Trophoblast cell (in vitro differentiated cells and primary cell): ENCODE measurements at regions not wholly inside any gene's neighbourhood (a gene's known extent, or its start where the extent isn't known, plus 50 kb on each side); places are given as distances from the start of the nearest gene placed in this dataset.

Source experiments
- DNase-seq, 2 donors: peaks; one replicate each; pipeline ENCODE4 v3.0.0-alpha.2; 2016
- H2AFZ ChIP-seq: 2 replicates; pipeline ENCODE4 v1.6.1; 2013; ENCODE audit warnings: low read length, moderate library complexity, mild to moderate bottlenecking; ENCODE audit not compliant: insufficient read depth, poor library complexity
- H2AK5ac ChIP-seq: 2 replicates; pipeline ENCODE4 v1.6.1; 2013; ENCODE audit warnings: mild to moderate bottlenecking, low read length
- H2BK120ac ChIP-seq: 2 replicates; pipeline ENCODE4 v1.6.1; 2013; ENCODE audit warnings: low read length, mild to moderate bottlenecking, moderate library complexity; ENCODE audit not compliant: insufficient read depth, poor library complexity
- H2BK12ac ChIP-seq: 2 replicates; pipeline ENCODE4 v1.6.1; 2013; ENCODE audit warnings: mild to moderate bottlenecking, low read length, moderate library complexity
- H2BK5ac ChIP-seq: 2 replicates; pipeline ENCODE4 v1.6.1; 2013; ENCODE audit warnings: low read length, low read depth, moderate library complexity, mild to moderate bottlenecking; ENCODE audit not compliant: poor library complexity
- H3K14ac ChIP-seq: 2 replicates; pipeline ENCODE4 v1.6.1; 2013; ENCODE audit warnings: mild to moderate bottlenecking, low read length
- H3K18ac ChIP-seq: 2 replicates; pipeline ENCODE4 v1.6.1; 2013; ENCODE audit warnings: mild to moderate bottlenecking, low read length
- H3K23ac ChIP-seq: 2 replicates; pipeline ENCODE4 v1.6.1; 2013; ENCODE audit warnings: low read length
- H3K27ac ChIP-seq: 2 replicates; pipeline ENCODE4 v1.5.1; 2013; ENCODE audit warnings: low read depth, mild to moderate bottlenecking, inconsistent platforms, low read length, moderate library complexity
- H3K27me3 ChIP-seq: 2 replicates; pipeline ENCODE4 v1.6.1; 2013; ENCODE audit warnings: inconsistent platforms, mild to moderate bottlenecking, low read length, moderate library complexity; ENCODE audit not compliant: insufficient read depth
- H3K36me3 ChIP-seq, 2 experiments: 1 replicate in 1 of 2; 2 replicates in 1 of 2; pipeline ENCODE4 v1.6.1; 2013; ENCODE audit warnings: low read length in 2 of 2, mild to moderate bottlenecking in 2 of 2, moderate library complexity in 1 of 2; ENCODE audit not compliant: insufficient read depth in 2 of 2, control insufficient read depth in 1 of 2
- H3K4ac ChIP-seq: 2 replicates; pipeline ENCODE4 v1.6.1; 2013; ENCODE audit warnings: low read depth, mild to moderate bottlenecking, low read length, moderate library complexity
- H3K4me1 ChIP-seq, 2 experiments: 1 replicate in 1 of 2; 2 replicates in 1 of 2; pipeline ENCODE4 v1.6.1; 2013; ENCODE audit warnings: low read length in 2 of 2, mild to moderate bottlenecking in 2 of 2, moderate library complexity in 1 of 2; ENCODE audit not compliant: insufficient read depth in 2 of 2, control insufficient read depth in 1 of 2
- H3K4me2 ChIP-seq: 2 replicates; pipeline ENCODE4 v1.6.1; 2013; ENCODE audit warnings: inconsistent platforms, mild to moderate bottlenecking, low read length, moderate library complexity
- H3K4me3 ChIP-seq: 2 replicates; pipeline ENCODE4 v1.5.1; 2013; ENCODE audit warnings: mild to moderate bottlenecking, low read depth, low read length, inconsistent platforms
- H3K79me1 ChIP-seq: one replicate; pipeline ENCODE4 v1.6.1; 2013; ENCODE audit warnings: low read length
- H3K79me2 ChIP-seq: 2 replicates; pipeline ENCODE4 v1.6.1; 2013; ENCODE audit warnings: low read length, mild to moderate bottlenecking; ENCODE audit not compliant: control insufficient read depth, insufficient read depth, poor library complexity
- H3K9ac ChIP-seq: 2 replicates; pipeline ENCODE4 v1.6.1; 2013; ENCODE audit warnings: mild to moderate bottlenecking, low read length
- H3K9me3 ChIP-seq: 2 replicates; pipeline ENCODE4 v1.6.1; 2013; ENCODE audit warnings: low read depth, mild to moderate bottlenecking, control low read depth, inconsistent platforms, low read length; ENCODE audit not compliant: insufficient read depth
- H4K12ac ChIP-seq: 2 replicates; pipeline ENCODE4 v1.6.1; 2013; ENCODE audit warnings: low read depth, mild to moderate bottlenecking, low read length, moderate library complexity
- H4K8ac ChIP-seq: 2 replicates; pipeline ENCODE4 v1.6.1; 2013; ENCODE audit warnings: low read depth, mild to moderate bottlenecking, low read length, moderate library complexity
- H4K91ac ChIP-seq: one replicate; pipeline ENCODE4 v1.6.1; 2013; ENCODE audit warnings: low read depth, mild to moderate bottlenecking, low read length, moderate library complexity
- WGBS: extraction: QIAGEN DNeasy Blood & Tissue Kit; methylation state at CpG from one replicate; pipeline ENCODE4 v1.1.7; 2013; ENCODE audit warnings: missing lambda C conversion rate; ENCODE audit not compliant: insufficient read length, insufficient coverage; ENCODE audit errors: extremely low coverage; 5-methylcytosine and 5-hydroxymethylcytosine counted together

DNA sequence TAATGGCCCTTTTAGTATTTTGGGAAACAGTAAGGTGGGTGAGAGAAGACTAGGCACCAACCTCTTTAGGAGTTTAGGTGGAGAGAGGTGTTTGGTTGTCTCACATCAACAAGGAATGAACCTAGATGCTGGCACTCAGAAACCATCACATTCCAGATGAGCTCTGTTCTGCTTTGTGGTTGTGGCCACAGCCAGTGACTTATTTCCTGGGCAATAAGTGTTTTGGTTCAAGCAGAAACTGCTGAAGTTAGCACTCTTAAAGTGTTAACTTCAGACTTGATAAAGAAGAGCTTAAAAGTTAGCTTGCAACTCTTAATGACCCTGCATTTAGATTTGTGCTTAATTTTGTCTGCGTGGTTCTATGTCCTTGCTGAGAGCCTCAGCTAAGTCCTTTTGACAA is 929.2 kb downstream of the SLC4A3 start:
- no peak overlapping the region for H3K23ac ChIP-seq
- no peak overlapping the region for H3K4me2 ChIP-seq
- H2AFZ ChIP-seq = no peak overlapping the region
- H3K27me3 ChIP-seq = no peaks in the 10 kb centered on the region
- no peak overlapping the region for H4K8ac ChIP-seq
- H2BK12ac ChIP-seq = no peak overlapping the region
- H3K27ac ChIP-seq = no peak overlapping the region
- no peak overlapping the region for H4K91ac ChIP-seq
- no peaks in the 10 kb centered on the region for H3K9me3 ChIP-seq
- H2BK120ac ChIP-seq = no peak overlapping the region
- no peaks in the 10 kb centered on the region for H3K79me1 ChIP-seq
- H3K4ac ChIP-seq = no peak overlapping the region
- H3K14ac ChIP-seq = no peak overlapping the region
- H3K4me1 ChIP-seq = no peaks in the 10 kb centered on the region
- H3K9ac ChIP-seq = no peak overlapping the region
- no peak overlapping the region for H3K18ac ChIP-seq
- DNase-seq = no peak
- no peak overlapping the region for H4K12ac ChIP-seq
- H2AK5ac ChIP-seq = no peak overlapping the region
- no peaks in the 10 kb centered on the region for H3K36me3 ChIP-seq
- no peak overlapping the region for H3K4me3 ChIP-seq
- WGBS = no CpG with 5 or more reads among the region's 1 CpG
- no peaks in the 10 kb centered on the region for H3K79me2 ChIP-seq
- H2BK5ac ChIP-seq = no peak overlapping the region

DNA sequence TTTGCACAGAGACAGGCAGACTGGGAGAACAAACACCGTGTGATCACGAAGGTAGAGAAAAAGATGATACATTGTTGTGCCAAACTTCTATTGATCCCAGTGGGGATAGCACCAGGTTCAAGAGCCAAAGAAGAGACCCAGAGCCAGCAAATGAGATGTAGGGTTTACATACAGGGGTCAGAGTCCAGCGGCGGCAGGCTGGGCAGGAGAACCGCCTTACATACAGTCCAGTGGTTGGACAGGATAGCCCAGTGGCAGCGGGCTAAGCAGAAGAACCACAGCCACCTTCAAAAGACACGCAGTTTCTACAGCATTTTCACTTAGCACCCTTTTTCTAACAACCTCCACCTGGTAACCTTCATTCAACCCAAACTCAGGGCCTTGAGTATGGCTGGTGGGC is 932.8 kb downstream of the SLC4A3 start:
- no peak overlapping the region for H3K18ac ChIP-seq
- no CpG with 5 or more reads among the region's 7 CpGs for WGBS

DNA sequence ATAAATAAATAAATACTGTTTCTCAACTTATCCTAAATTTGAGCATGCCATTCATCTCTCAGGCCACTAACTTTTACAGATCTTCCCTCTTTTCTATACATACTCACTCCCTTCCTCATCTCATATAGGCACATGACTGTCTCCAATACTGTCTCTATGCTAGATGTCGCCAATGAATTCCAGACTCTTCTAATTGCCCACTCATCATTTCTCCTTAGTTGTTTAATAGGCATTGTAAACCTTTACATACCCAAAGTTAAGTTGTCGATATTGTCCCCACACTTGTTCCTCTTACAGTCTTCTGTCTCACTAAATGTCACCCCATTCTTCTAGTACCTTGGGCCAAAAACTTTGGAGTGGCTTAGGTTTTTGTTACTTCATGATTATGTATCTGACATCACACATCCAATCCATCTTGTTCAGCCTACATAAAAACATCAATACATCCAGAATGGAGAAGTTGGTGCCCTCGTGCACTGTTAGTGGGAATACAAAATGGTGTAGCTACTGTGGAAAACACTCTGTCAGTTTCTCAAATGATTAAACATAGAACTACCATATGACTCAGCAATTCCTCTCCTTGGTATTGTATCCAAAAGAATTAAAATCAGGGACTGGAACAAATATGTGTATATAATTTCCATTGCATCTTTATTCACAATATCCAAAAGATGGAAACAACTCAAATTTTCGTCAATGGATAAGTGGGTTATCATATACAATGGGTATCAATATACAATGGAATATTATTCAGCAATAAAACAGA is 935.1 kb downstream of the SLC4A3 start:
- no peak overlapping the region for H4K8ac ChIP-seq
- H4K12ac ChIP-seq = no peak overlapping the region
- no peaks in the 10 kb centered on the region for H3K27me3 ChIP-seq
- no peak overlapping the region for H3K27ac ChIP-seq
- H3K4me2 ChIP-seq = no peak overlapping the region
- no peaks in the 10 kb centered on the region for H3K79me2 ChIP-seq
- no peak overlapping the region for H3K14ac ChIP-seq
- peaks cover 2% of the 10 kb centered on the region for H3K9me3 ChIP-seq
- no peak overlapping the region for H3K4ac ChIP-seq
- no CpG with 5 or more reads among the region's 4 CpGs for WGBS
- no peak overlapping the region for H2BK5ac ChIP-seq
- no peaks in the 10 kb centered on the region for H3K4me1 ChIP-seq
- no peak overlapping the region for H2AK5ac ChIP-seq
- H3K18ac ChIP-seq = no peak overlapping the region
- no peak overlapping the region for H2BK120ac ChIP-seq
- H3K23ac ChIP-seq = no peak overlapping the region
- H4K91ac ChIP-seq = no peak overlapping the region
- no peaks in the 10 kb centered on the region for H3K36me3 ChIP-seq
- H2AFZ ChIP-seq = no peak overlapping the region
- no peaks in the 10 kb centered on the region for H3K79me1 ChIP-seq
- H3K9ac ChIP-seq = no peak overlapping the region
- H2BK12ac ChIP-seq = no peak overlapping the region
- DNase-seq = no peak
- H3K4me3 ChIP-seq = no peak overlapping the region

More for the DNA sequence above, 932.8 kb downstream of the SLC4A3 start:
- Histone ChIP-seq H3K4me2 (no peak overlapping the region), H3K27me3 (no peaks in the 10 kb centered on the region), H3K79me1 (no peaks in the 10 kb centered on the region), H2BK5ac (no peak overlapping the region), H2AFZ (no peak overlapping the region), H3K9me3 (peaks cover 2% of the 10 kb centered on the region), H2AK5ac (no peak overlapping the region), H3K27ac (no peak overlapping the region), H3K14ac (no peak overlapping the region), H3K4me3 (no peak overlapping the region), H3K4ac (no peak overlapping the region), H3K79me2 (no peaks in the 10 kb centered on the region), H3K4me1 (no peaks in the 10 kb centered on the region), H2BK120ac (no peak overlapping the region), H3K23ac (no peak overlapping the region), H3K9ac (no peak overlapping the region), H3K36me3 (no peaks in the 10 kb centered on the region), H4K12ac (no peak overlapping the region), H2BK12ac (no peak overlapping the region), H4K8ac (no peak overlapping the region), H4K91ac (no peak overlapping the region)
- DNase-seq = no peak

DNA sequence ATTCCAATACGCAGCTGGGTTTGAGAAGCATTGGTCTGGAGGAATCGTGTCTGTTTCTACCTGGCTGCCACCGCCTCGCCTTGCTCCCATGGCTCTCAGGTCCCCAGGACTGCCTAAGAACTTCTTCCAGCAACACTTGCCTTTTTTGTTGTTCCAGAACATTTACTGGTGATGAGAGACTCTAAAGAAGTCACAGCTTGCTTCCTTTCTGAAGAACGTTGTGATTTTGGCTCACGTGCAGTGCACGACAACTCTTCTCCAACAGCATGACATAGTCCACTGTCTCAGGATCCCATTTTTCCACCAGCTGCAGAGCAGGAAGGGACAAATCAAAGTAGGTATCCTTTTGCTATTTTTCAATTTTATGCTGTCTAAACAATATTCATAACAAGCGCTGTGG is 940.9 kb downstream of the SLC4A3 start:
- Histone ChIP-seq H3K27me3 (no peaks in the 10 kb centered on the region), H2BK12ac (no peak overlapping the region), H2AK5ac (no peak overlapping the region), H3K4me2 (no peak overlapping the region), H4K91ac (no peak overlapping the region), H3K79me1 (no peaks in the 10 kb centered on the region), H3K4ac (no peak overlapping the region), H3K4me1 (no peaks in the 10 kb centered on the region), H4K12ac (no peak overlapping the region), H3K9ac (no peak overlapping the region), H2AFZ (no peak overlapping the region), H3K14ac (no peak overlapping the region), H3K4me3 (no peak overlapping the region), H4K8ac (no peak overlapping the region), H2BK120ac (no peak overlapping the region), H3K36me3 (no peaks in the 10 kb centered on the region), H3K79me2 (no peaks in the 10 kb centered on the region), H2BK5ac (no peak overlapping the region), H3K18ac (no peak overlapping the region), H3K9me3 (peaks cover 2% of the 10 kb centered on the region), H3K27ac (no peak overlapping the region), H3K23ac (no peak overlapping the region)
- DNase-seq = no peak
- no CpG with 5 or more reads among the region's 8 CpGs for WGBS
